CMK (cell line): ENCODE measurements at regions not wholly inside any gene's neighbourhood (a gene's known extent, or its start where the extent isn't known, plus 50 kb on each side); places are given as distances from the start of the nearest gene placed in this dataset.

Experiments
- DNase-seq: peaks from one replicate; pipeline ENCODE4 v3.0.0-alpha.2; 2010; ENCODE audit warnings: low read depth

DNA sequence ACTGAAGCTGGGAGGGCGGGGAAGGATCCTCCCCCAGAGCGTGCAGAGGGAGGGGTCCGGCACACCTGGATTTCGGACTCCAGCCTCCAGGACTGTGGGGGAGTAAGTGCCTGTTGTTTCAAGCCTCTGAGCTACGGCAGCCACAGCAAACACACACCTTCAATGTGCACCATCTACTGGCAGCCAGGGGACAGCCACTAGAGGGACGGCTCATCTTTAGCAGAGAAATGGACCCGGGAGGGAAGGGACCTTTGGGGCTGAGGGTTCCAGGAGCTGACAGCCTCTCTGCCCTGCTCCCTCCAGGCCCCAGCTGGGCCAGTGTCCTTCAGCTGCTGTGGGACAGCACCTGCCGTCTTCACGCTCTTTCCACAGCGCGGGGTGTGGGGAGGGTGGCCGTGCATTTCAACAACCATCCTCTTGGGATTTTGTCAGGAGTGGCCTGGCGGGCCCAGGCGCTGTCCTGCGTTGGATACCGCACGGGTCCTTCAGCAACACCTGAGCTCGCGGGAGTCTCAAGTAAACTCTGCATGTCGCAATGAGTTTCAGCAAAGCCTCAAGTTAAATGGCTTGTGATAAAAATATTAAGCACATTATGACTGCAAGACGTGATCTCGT lies 209.2 kb upstream of the C14orf180 start:
- no peak for DNase-seq

DNA sequence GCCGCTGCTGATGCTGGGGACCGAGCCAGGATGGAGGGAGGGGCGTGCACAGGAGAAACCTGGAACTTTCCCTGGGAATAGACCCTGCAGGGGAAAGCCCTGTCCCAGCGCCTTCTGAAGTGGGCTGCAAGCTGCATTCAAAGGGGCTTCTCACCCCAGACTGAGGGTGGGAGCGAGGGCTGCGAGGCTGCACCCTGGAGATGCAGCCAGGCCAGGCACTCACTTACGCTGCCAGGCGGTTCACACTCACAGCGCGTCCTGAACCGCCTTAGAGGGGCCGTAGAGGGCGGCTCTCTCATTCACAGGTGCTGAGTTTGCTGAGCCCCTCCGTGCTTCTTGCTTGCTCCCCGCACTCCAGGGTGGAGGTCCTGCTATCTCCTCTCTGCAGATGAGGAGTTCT lies 208.5 kb upstream of the C14orf180 start:
- DNase-seq = no peak

DNA sequence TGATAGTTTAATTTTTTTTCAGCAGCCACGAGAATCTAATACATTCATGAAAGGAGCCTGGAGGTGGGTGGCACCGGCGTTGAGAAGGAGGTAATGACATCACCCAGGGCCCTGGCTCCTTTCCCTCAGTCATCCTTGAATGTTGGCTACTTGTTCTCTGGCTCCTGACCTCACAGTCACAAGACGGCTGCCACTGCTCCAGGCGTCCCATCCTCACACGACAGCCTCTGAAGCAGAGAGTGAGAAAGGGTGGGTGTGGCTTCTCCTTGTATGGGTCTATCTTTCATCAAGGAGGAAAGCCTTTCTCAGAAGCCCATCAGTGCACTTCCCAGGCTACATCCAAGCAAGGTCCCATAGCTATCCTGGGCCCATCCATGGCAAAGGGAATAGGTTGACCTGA lies 207.6 kb upstream of the C14orf180 start:
- no peak for DNase-seq

DNA sequence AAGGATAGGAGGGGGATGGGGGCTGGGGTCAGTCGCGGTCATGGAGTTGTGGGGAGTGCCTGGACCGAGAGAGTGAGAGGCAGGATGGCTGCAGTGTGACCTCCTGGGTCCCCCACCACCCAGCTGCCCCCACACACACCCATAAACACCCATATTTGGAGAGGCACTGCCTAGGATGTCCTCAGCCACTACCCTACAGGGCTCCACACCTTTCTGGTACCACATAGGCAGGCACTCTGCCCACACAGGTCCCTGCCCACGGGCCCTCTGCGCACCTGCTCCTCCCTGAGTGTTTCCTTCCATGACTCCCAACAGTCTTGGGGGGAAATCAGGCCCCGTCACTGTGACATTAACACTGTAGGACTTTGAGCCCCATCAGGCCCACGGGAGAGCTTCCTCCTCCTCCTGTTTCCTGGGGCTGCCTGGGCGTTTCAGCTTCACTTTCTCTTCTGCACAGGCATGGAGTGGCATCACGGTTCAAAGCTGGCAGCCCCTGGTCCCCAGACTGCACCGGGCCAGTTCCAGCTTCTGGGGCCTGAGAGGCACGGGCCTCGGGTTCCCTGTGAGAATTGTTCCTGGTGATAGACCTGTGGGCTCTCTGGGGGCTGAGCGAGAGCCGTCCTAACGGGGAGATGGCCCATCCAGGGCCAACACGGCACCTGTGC lies 207.0 kb upstream of the C14orf180 start:
- no peak for DNase-seq

DNA sequence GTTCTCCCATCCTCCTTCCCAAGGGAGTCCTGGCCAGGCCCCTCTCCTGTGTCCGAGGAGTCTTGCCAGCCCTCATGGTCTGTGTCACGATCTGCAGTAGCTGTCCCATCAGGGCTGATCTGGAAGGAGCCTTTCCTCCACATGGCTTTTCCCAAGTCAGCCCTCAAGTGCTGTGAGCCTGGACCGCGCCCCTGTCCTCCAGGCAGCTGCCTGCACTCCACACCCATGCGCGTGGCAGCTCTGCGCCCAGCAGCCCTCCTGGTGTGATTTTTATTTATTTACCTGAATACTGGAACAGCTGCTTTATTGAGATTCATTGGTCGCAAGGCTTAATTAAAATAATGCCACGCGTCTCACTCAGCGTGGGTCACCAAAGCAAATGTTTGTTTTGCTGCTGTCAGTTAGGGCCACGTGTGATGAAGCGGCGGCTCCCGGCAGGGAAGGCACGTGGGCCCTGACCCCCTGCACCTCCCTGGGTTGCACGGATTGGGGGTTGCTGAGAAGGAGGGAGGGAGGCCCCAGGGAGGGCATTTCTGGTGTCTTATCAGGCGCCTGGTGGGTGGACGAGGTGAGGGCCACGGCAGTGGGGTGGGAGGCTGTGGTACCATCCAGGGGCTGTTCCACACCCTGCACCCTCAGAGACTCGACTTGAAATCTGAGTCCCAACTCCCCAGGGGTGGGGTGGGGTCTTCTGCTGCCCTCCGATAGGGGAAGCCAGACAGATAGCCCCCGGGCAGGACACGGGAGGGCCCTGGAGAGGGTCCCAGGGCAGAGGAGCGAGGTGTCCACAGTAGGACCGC lies 206.3 kb upstream of the C14orf180 start:
- no peak for DNase-seq

DNA sequence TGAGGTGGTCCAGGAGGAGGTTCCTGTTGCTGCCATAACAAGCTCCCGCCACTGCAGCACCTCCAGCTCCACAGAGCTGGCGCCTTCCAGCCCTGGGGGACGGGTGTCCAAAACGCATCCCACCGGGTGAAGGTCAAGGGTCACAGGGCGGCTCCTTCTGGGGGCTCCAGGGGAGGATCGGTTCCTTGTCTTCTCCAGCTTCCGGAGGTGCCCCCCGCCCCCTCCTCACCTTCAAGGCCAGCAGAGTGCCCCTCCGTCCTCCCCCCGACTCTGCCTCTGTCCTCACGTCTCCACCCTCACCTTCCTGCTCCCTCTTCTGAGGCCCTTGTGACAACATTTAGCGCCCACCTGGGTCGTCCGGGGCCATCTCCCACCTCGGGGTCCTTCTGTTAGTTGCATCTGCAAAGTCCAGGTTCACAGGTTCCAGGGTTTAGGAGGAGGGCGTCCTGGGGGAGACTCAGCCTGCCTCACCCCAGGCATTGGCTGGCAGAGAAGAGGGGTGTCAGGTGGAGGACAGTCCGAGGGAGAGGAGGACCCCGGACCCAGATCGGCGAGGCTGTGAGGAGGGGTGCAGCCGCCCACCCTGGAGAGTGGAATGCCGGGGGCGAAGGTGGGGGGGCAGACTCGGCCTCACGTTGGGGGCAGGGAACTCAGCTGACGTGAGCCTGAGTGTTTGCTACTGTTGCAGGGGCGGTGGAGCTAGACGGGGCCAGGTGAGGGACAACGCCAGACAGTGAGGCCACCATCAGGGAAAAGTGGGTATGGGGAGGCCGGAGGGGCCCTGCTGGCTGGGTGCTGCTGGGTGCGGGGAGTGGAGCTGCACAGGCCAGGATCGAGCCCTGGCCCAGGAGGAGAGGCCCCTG lies 205.5 kb upstream of the C14orf180 start:
- no peak for DNase-seq

DNA sequence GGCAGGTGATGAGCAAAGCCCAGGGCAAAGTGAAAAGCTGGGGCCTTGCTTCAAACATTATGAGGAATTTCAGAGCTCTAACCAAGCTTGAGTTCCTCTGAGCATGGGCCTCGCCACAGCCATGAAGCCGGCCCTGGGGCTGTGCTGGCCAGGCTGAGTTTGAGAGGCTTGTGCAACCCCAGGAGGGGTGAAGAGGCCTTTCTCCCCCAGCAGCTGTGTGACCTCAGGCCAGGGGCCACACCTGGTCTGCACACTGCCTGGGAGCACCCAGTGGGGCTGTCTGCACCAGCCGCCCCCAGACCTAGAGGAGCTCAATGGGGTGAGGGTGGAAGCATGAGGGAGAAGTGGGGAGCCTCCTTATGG lies 204.9 kb upstream of the C14orf180 start:
- no peak for DNase-seq

DNA sequence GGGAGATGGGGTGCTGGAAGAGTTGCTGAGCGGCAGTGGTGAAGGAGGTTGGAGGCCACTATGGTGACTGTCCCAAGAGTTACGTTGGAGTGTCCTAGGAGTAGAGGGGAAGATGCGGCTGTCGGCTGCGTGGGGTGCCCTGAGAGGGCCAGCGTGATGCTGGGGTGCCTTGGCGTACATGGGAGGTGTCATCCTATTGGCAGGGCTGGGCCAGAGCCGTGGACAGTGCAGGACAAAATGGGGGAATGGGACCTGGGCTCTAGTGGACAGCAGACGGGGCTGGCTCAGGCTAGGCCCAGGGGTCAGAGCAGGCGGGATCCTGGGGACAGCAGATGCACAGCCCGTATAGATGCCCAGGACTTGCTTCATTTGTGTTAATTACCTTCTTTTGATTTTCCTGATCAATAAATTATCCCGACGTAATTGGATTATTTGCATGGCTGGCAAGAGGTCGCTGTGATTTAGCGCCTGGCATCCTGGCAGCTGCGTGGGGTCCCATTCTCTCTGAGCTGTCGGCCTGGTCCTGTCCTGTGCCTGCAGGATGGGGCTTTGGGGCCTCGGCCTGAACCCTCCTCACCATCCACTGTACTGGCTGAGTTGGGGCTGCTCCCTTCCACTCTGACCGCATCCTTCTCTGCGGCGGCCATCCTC lies 203.9 kb upstream of the C14orf180 start:
- no peak for DNase-seq

DNA sequence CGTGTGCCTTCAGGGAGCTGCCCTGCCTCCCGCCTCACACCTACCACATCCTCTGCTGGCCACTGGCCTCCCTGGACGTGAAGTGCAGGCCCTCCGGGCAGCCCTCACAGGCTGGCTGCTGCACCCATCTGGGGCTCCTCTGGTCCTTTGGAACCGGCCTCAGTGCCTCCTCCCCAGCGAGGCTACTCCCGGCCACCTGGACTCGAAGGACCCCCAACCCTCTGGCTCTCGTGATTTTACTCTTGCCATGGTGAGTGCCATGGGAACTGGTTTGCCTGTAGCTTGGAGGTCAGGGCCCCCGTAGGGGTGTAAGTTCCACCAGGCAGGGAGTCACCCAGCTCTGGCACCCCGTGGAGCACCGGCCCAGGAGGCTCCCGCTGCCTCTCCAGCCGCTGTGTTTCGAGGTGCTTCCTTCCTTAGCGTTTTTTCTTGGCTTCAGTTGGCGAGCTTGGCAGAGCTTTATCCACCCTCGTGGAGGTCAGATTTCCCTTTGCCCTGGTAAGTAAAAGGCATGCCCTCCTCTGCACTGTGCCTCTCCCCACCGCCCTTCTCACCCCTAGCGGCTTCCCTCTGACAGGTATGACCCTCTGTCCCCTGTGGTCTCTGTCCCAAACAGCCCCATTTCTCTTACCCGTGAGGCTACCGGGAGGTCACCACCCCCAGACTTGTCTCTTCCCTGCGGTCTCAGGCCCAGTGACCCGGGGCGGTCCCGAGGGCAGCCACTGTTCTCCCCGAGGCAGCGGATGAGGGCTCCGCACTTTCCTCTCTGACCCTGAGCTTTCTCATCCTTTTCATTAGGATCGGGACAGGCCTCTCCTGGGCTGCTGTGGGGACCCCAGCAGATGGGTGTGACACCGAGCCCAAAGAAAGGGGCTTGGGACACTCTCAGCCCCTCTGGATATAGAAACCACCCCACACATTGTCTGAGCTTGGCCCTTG lies 203.1 kb upstream of the C14orf180 start:
- no peak for DNase-seq

DNA sequence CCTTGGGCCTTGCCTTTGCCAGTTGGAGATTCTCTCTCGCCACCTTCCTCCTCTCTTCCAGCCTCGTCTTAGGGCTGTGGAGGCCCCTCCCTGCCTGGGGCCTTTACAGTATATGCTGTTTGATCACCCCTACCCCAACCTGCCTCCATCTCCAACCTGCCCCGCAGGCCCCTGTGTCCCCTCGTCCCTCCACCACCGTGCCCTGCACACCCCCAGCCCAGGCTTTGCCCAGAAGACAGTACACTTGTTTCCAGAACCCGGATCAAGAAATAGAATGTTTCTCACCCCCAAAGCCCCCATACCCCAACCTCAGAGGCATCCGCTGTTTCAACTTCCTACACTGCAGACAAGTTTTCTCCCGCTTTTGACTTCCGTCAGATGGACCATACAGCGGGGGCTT lies 202.3 kb upstream of the C14orf180 start:
- DNase-seq = no peak

DNA sequence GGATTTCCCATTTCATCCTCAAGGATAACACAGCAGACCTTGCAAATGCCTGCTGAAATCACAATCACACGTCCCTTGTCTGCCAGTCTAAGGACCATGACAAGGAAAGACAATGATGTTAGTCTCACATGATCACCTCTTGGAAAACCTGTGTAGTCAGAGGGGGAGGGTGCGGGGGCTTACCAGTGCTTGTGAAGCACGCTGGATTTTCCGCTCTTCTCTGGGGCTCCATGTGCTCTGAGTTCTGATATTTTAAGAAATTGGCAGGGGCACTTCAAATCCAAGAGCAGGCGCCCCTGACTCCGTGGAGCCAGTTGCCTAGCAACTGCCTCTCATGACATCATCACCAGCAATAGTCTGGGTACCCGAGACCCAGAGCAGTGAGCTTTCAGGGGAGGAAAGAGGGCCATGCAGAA lies 200.9 kb upstream of the C14orf180 start:
- DNase-seq = no peak

DNA sequence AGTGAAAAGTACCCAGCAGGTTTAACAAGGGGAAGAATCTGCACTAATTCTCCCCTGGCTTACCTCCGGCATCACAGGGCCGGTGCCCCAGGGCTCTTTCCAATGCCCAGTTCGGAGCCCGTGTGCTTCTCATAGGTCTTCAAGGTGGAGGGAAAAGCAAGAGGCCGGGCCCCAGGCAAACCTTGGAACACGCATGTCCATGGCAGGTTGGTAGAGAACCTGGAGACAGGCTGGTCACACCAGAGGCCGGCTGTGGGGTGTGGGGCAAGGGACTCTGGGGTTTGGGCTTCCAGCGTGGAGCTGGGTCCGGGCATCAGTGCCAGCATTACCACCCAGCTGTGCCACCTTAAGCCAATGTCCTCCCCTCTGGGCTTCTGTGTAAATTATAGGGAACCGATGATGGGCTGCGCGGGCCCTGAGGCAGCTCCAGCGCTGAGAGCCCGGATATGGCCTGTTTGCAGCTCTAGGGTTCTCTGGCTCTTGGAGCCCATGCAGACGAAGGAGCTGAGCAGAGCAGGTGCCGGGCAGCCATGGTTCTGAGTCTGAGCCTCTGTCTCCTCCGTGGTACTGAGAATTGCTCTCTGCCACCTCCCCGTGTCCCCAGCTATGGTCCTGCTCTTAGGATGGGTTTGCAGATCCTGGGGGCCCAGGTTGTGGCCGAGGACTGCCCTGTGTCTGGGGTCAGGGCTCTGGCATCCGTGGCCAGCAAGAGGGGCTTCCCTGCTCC lies 197.0 kb upstream of the C14orf180 start:
- DNase-seq = no peak

DNA sequence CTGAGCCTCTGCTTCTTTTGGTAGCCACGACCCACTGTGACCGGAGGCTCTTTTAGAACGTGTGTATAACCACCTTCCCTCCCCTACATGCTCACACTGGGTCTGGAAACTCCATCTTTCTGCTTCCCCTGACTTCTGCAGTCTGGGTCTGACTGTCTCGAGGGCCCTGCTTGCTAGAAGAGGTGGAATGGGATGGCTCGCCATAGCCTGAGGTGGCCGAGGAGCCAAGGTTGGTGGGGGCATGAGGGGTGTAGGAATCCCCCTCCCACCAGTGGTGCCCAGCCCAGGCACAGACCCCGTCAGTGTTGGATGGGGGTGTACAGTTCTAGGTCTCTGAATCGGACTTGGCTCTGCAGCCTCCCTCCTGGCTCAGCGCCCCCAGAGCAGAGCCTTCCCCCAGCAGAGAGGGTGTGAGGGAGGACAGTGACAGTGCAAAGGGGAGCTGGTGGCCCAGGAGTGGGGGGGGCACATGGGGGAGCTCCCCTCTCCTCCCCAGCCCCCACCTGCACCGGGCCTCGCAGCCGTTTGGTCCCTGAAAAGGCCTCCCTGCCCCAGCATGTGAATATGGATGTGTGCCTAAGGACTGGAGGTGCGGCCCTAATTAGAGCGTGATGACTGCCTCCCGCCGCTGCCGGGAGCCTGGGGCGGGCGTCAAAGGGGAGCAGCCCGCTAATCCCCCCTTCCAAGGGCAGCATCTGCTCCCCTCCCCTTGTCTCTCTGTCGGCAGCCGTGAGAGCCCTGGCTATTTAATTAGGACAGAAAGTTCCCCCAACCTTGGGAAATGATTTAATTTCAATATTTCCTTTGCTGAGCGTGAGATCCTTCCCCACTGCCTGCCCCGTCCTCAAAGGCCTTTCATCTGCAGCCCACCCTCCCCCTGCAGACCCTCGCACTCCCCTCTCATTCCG lies 196.2 kb upstream of the C14orf180 start:
- DNase-seq = no peak

DNA sequence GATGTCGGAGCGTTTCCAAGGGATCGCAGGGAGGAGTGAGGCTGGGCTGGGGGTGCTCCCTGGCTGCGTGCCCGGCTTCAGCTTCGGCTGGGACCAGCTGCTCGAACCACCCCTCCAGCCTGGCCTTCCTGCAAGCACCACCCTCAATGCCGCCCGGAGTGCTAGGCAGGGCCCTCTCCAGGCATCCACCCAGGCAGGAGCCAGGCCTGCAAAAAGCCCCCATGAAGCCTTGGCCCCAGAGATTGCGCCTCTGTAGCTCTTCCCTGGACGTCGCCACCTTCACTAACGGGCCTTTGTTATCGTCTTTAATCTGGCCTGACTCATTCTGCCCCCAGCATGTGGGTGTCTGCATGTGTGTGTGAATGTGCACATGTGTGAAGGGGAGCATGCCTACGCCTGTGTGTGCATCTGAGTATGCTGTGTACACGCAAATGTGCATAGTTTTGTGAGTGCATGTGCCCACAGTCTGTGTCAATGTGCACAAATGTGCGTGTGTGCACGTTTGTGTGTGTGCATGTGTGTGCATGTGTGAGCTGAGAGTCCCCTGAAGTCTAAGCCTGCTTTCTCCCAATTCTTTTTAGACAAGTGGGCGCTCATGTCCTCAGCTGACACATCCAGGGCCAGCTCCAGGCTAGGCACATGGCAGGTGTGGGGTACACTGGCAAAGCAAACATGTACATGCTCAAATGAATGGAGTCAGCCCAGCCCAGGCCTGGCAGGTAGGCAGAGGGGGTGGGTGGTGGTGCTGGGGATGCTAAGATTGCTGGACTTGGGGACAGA lies 195.4 kb upstream of the C14orf180 start:
- no peak for DNase-seq

DNA sequence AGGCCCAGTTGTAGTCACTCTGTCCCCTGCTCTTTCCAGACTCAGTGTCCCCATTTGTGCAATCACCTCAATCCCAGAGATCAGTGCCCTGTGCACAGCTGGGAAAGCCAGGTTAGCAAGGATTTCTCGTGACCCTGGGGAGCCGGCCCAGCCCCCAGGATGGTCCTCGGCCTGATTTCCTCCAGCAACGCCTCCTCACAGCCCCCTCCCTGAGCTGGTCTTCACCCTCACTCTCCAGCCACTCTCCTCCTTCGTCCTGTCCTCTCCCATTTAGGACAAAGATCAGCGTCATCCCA lies 194.8 kb upstream of the C14orf180 start:
- DNase-seq = no peak

DNA sequence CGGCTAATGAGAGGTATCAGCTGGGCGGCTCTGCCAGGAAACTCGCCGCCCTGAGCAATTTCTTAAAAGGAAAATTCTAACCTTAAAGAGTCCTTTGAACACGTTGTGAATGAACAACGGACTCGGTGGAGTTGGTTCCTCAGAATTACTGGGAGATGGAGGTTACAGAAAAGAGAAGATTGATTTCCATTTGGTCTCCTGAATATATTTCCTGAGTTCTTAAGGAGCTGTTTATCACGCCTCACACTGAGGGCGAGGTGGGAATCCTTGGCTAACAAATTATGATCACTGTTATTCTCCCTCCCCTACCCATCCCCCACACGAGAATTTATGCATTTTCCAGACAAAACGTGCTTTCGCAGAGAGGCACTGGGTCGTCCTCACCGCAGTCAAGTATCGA lies 194.5 kb upstream of the C14orf180 start:
- no peak for DNase-seq

DNA sequence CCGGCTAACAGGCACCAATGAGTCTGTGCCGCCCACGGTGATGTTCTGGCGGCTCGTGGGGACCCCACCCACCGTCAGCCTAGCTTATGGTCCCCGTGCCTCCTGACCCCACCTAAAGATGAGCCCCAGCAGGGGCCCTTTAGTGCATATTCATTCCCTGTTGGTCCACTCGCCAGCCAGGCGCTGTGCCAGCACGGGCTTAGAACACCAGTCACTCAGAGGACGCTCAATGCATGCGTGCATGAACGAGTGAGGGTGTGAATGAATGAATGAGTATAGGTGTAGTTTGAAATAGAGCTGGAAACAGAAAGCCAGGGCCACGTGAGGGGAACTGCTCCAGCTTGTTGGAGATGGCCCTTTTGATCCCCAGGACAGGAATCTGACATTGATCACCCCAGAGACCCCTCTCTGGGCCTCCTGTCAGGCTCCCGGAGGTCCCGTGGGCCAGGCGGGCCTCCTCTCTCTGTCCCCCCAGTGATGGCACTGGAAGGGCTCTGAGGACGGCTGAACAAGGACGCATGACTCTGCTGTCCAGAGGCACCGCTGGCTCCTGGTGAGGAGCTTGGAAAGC lies 193.9 kb upstream of the C14orf180 start:
- DNase-seq = no peak
